ENCODE measurements at regions not wholly inside any gene's neighbourhood (a gene's known extent, or its start where the extent isn't known, plus 50 kb on each side); places are given as distances from the start of the nearest gene placed in this dataset.

DNA sequence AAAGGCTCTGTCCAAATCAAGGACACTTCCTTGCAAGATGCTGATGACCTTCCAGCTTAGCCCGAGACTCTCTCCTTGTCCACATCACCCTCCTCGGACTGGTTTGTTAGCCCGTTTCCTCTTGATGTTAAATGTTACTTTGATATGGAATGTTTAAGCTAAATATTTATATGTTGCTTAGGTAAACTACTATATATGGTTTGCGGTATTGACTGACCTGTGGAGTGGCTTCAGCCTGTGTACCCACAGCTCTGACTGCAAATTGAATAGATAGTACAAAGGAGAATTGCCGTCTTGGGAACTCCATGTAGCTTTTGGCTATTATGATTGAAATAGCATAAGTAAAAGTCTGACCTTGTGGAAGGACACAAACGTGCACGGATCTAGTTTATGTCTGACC, 422.0 kb downstream of the YTHDC2 start:
- Histone ChIP-seq H3K4me2 (ENCODE audit: low read length) (no peak overlapping the region), H3K36me3 (replicated peaks; ENCODE audit: low read depth, low read length) (no peaks in the 10 kb centered on the region), H3K27me3 (ENCODE audit: low read depth, low read length) (no peaks in the 10 kb centered on the region), H3K79me2 (ENCODE audit: low read length) (no peaks in the 10 kb centered on the region), H4K20me1 (ENCODE audit: insufficient read depth, low read length) (no peaks in the 10 kb centered on the region), H3K4me3 (ENCODE audit: low read length) (no peak overlapping the region), H3K27ac (ENCODE audit: low read length) (no peak overlapping the region), H3K9ac (ENCODE audit: low read length) (no peak overlapping the region), H2AFZ (ENCODE audit: low read depth, low read length) (no peak overlapping the region), H3K9me3 (ENCODE audit: insufficient read depth, low read length) (no peaks in the 10 kb centered on the region), H3K4me1 (ENCODE audit: low read length) (no peaks in the 10 kb centered on the region)
- TF ChIP-seq CTCF (IDR thresholded peaks at IDR 0.05; ENCODE audit: low read depth, low read length) = no peak
- no peak for TF ChIP-seq EZH2phosphoT487 (IDR thresholded peaks at IDR 0.05; ENCODE audit: low read depth)

- Histone ChIP-seq H3K9me3 (ENCODE audit: insufficient read depth, low read length) (no peaks in the 10 kb centered on the region), H3K4me2 (ENCODE audit: low read length) (no peak overlapping the region), H4K20me1 (ENCODE audit: insufficient read depth, low read length) (no peaks in the 10 kb centered on the region), H3K27me3 (ENCODE audit: low read depth, low read length) (no peaks in the 10 kb centered on the region), H3K36me3 (replicated peaks; ENCODE audit: low read depth, low read length) (no peaks in the 10 kb centered on the region), H3K27ac (ENCODE audit: low read length) (no peak overlapping the region), H3K4me1 (ENCODE audit: low read length) (no peaks in the 10 kb centered on the region), H3K4me3 (ENCODE audit: low read length) (no peak overlapping the region), H3K9ac (ENCODE audit: low read length) (no peak overlapping the region), H2AFZ (ENCODE audit: low read depth, low read length) (no peak overlapping the region), H3K79me2 (ENCODE audit: low read length) (no peaks in the 10 kb centered on the region)
- TF ChIP-seq CTCF (IDR thresholded peaks at IDR 0.05; ENCODE audit: low read depth, low read length) (no peak), EZH2phosphoT487 (IDR thresholded peaks at IDR 0.05; ENCODE audit: low read depth) (no peak)
Measured at GRCh38 chr5:113937301-113937700, 423.8 kb downstream of the YTHDC2 start.

GRCh38 chr5:113939988-113940387, 421.9 kb upstream of the KCNN2 start:
- Histone ChIP-seq H4K20me1 (ENCODE audit: insufficient read depth, low read length) (no peaks in the 10 kb centered on the region), H3K79me2 (ENCODE audit: low read length) (no peaks in the 10 kb centered on the region), H3K27ac (ENCODE audit: low read length) (no peak overlapping the region), H3K9ac (ENCODE audit: low read length) (no peak overlapping the region), H3K4me3 (ENCODE audit: low read length) (no peak overlapping the region), H3K27me3 (ENCODE audit: low read depth, low read length) (no peaks in the 10 kb centered on the region), H3K4me1 (ENCODE audit: low read length) (no peaks in the 10 kb centered on the region), H3K9me3 (ENCODE audit: insufficient read depth, low read length) (no peaks in the 10 kb centered on the region), H3K36me3 (replicated peaks; ENCODE audit: low read depth, low read length) (no peaks in the 10 kb centered on the region), H2AFZ (ENCODE audit: low read depth, low read length) (no peak overlapping the region), H3K4me2 (ENCODE audit: low read length) (no peak overlapping the region)
- TF ChIP-seq EZH2phosphoT487 (IDR thresholded peaks at IDR 0.05; ENCODE audit: low read depth) = no peak
- TF ChIP-seq CTCF (IDR thresholded peaks at IDR 0.05; ENCODE audit: low read depth, low read length) = no peak

DNA sequence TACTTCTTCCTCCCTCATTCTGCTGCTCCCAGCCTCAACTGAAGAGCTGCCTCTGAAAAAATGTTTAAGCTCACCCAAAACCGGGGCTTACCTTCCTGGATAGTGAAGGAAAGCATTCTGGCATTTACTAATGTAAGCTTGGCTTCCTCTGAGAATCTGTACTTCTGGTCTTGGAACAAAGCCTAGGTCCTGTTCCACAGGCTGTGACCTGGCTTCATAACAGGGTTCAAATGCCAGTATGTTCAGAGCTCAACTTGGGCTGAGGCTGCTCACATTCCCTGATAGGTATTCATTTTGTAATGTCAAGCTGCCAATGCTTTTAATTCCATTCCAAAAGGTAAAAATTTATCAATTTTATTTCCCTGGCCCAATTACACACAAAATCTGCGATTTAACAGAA, 411.7 kb upstream of the KCNN2 start:
- Histone ChIP-seq H3K4me1 (ENCODE audit: low read length) (no peaks in the 10 kb centered on the region), H3K4me3 (ENCODE audit: low read length) (no peak overlapping the region), H3K9ac (ENCODE audit: low read length) (no peak overlapping the region), H3K79me2 (ENCODE audit: low read length) (no peaks in the 10 kb centered on the region), H3K4me2 (ENCODE audit: low read length) (no peak overlapping the region), H2AFZ (ENCODE audit: low read depth, low read length) (no peak overlapping the region), H3K27ac (ENCODE audit: low read length) (no peak overlapping the region), H3K27me3 (ENCODE audit: low read depth, low read length) (no peaks in the 10 kb centered on the region), H4K20me1 (ENCODE audit: insufficient read depth, low read length) (no peaks in the 10 kb centered on the region), H3K9me3 (ENCODE audit: insufficient read depth, low read length) (no peaks in the 10 kb centered on the region), H3K36me3 (replicated peaks; ENCODE audit: low read depth, low read length) (no peaks in the 10 kb centered on the region)
- TF ChIP-seq CTCF (IDR thresholded peaks at IDR 0.05; ENCODE audit: low read depth, low read length) (no peak), EZH2phosphoT487 (IDR thresholded peaks at IDR 0.05; ENCODE audit: low read depth) (no peak)
